Esophagus muscularis mucosa (tissue), 4 donors: ENCODE measurements at regions not wholly inside any gene's neighbourhood (a gene's known extent, or its start where the extent isn't known, plus 50 kb on each side); places are given as distances from the start of the nearest gene placed in this dataset.

Experiments
- DNase-seq: peaks from one replicate; pipeline ENCODE4 v3.0.0-alpha.2; 2017; ENCODE audit errors: extremely low spot score
- H3K27ac ChIP-seq, 4 donors: fragments of 200-600 bp; sonication (generic); replicated peaks in 1 of 4; 1 replicate in 3 of 4; 2 replicates in 1 of 4; pipeline ENCODE4 v1.5.1; 2016 to 2019; ENCODE audit warnings: mild to moderate bottlenecking in 1 of 4
- H3K27me3 ChIP-seq, 4 donors: fragments of 200-600 bp; sonication (generic); one replicate each; pipeline versions ENCODE4 v1.5.1 to v1.6.0; 2016 to 2019
- H3K36me3 ChIP-seq, 4 donors: fragments of 200-600 bp; sonication (generic); one replicate each; pipeline ENCODE4 v1.5.1; 2016 to 2019
- H3K4me1 ChIP-seq, 4 donors: fragments of 200-600 bp; sonication (generic); one replicate each; pipeline ENCODE4 v1.5.1; 2016 to 2019
- H3K4me3 ChIP-seq, 4 donors: fragments of 200-600 bp; sonication (generic); 1 replicate in 2 of 4; 2 replicates in 2 of 4; pipeline ENCODE4 v1.5.1; 2016 to 2019; ENCODE audit warnings: mild to moderate bottlenecking in 4 of 4, moderate library complexity in 1 of 4
- H3K9me3 ChIP-seq, 4 donors: fragments of 200-600 bp; sonication (generic); 1 replicate in 3 of 4; 2 replicates in 1 of 4; pipeline ENCODE4 v1.5.1; 2016 to 2019
- EP300 ChIP-seq: sonication (generic); formaldehyde crosslinking; IDR thresholded peaks from one replicate; pipeline ENCODE4 v1.6.1; 2017; ENCODE audit warnings: antibody characterized with exemption
- POLR2A ChIP-seq: fragments of 450-650 bp; IDR thresholded peaks from one replicate; pipeline ENCODE4 v1.6.1; 2017; ENCODE audit warnings: antibody characterized with exemption, moderate library complexity, mild to moderate bottlenecking, low read depth
- POLR2AphosphoS5 ChIP-seq, 2 donors: sonication (generic); formaldehyde crosslinking; IDR thresholded peaks; one replicate each; pipeline ENCODE4 v1.6.1; 2017; ENCODE audit warnings: antibody characterized with exemption in 2 of 2
- WGBS: methylation state at CpG from one replicate; pipeline ENCODE4 v1.1.5; 2018; 5-methylcytosine and 5-hydroxymethylcytosine counted together
- intact Hi-C: fragments of 100-400 bp; cut with DNase I; formaldehyde crosslinking; loops from one replicate; pipeline ENCODE4 v1.15.1; 2023
- TF ChIP-seq, protein P1 (sequence below), 3 experiments: fragments of 200-600 bp in 2 of 3; fragments of 450-650 bp in 1 of 3; sonication (generic) in 2 of 3; IDR thresholded peaks; one replicate each; pipeline ENCODE4 v1.5.1; 2017 to 2019; ENCODE audit warnings: antibody characterized with exemption in 3 of 3, mild to moderate bottlenecking in 2 of 3, moderate library complexity in 1 of 3

DNA sequence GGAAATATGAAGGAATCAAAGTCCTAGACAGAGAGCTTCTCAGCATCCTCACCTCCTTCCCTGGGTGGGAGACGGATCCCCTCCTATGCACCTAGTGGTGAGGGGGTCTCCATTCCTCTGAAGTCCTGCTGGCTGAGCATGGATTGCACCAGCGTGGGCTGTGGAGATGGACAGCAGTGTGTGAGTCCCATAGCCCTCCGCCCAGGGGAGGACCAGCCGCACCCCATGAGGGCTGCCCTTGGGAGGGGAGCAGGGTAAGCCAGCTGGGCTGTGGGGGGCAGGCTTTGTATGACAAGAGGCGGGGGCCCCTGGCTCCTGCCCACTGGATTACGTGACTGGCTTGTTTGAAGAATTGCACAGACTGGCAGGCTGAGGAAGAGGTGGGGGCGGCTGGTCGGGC lies 768.2 kb downstream of the GALR1 start:
- no peak for TF ChIP-seq POLR2AphosphoS5 (IDR thresholded peaks at IDR 0.05)
- no peak for TF ChIP-seq EP300
- no peak for TF ChIP-seq POLR2A
- TF ChIP-seq, protein P1, sequence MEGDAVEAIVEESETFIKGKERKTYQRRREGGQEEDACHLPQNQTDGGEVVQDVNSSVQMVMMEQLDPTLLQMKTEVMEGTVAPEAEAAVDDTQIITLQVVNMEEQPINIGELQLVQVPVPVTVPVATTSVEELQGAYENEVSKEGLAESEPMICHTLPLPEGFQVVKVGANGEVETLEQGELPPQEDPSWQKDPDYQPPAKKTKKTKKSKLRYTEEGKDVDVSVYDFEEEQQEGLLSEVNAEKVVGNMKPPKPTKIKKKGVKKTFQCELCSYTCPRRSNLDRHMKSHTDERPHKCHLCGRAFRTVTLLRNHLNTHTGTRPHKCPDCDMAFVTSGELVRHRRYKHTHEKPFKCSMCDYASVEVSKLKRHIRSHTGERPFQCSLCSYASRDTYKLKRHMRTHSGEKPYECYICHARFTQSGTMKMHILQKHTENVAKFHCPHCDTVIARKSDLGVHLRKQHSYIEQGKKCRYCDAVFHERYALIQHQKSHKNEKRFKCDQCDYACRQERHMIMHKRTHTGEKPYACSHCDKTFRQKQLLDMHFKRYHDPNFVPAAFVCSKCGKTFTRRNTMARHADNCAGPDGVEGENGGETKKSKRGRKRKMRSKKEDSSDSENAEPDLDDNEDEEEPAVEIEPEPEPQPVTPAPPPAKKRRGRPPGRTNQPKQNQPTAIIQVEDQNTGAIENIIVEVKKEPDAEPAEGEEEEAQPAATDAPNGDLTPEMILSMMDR (IDR thresholded peaks at IDR 0.05) = no peak
- no peak for DNase-seq
- Histone ChIP-seq H3K27me3 (peaks cover 0 to 8% (median 0%) of the 10 kb centered on the region in 4 donors), H3K27ac (no peak overlapping the region), H3K36me3 (no peaks in the 10 kb centered on the region), H3K4me1 (no peaks in the 10 kb centered on the region), H3K9me3 (no peaks in the 10 kb centered on the region), H3K4me3 (no peak overlapping the region)
- WGBS = 56% methylated on average over 1 of the region's 8 CpGs
- intact Hi-C loops = no loop called here

DNA sequence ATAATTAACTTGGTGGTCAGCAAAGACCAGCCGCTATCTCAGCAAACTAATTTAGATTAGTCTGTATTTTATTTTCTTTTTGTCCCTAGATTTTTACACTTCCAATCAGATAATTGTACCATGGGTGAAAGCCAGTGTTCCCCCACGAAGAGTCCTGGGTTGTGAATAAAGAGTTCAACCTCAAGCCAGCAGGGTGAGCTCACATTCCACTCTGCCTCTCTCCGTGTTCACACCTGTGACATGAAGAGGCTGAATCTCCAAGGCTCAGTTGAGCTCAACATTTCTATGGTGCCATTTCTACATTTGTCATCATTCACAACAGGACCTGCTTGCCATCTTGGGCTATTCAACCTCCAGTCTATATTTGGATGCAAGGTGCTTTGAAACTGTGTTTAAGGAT lies 771.5 kb downstream of the GALR1 start:
- no peak overlapping the region for H3K27ac ChIP-seq
- no peaks in the 10 kb centered on the region for H3K9me3 ChIP-seq
- no peak for DNase-seq
- H3K36me3 ChIP-seq = no peaks in the 10 kb centered on the region
- H3K4me3 ChIP-seq = no peak overlapping the region
- intact Hi-C loops = no loop called here
- H3K27me3 ChIP-seq = peaks cover 0 to 8% (median 0%) of the 10 kb centered on the region in 4 donors
- no peaks in the 10 kb centered on the region for H3K4me1 ChIP-seq
- no peak for TF ChIP-seq EP300
- TF ChIP-seq, protein P1 (IDR thresholded peaks at IDR 0.05) = no peak
- 49% methylated on average over 3 of the region's 3 CpGs for WGBS

DNA sequence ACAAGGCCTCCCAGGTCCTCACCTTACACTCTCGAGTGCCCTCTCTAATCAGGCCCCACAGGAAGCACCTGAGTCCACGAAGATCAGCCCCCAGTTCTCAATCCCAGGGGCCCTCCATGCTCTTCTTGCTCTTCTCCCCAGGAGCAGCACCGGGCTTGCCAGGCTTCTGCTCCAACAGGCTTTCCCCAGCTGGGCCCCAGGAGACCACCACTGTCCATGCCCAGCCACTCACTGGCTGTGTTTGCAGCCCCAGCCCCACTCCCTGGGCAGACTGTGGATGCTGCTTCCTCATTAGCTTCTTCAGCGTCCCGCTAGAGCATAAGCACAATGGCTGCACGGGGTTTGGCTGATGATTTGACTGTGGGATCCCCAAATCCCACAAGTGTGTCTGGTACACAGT lies 781.9 kb downstream of the GALR1 start:
- Histone ChIP-seq H3K4me1 (no peaks in the 10 kb centered on the region), H3K4me3 (no peak overlapping the region), H3K9me3 (no peaks in the 10 kb centered on the region), H3K36me3 (no peaks in the 10 kb centered on the region), H3K27me3 (no peaks in the 10 kb centered on the region), H3K27ac (no peak overlapping the region)
- intact Hi-C loops = no loop called here
- DNase-seq = no peak
- no peak for TF ChIP-seq EP300
- TF ChIP-seq, protein P1 (IDR thresholded peaks at IDR 0.05) = no peak
- no peak for TF ChIP-seq POLR2AphosphoS5 (IDR thresholded peaks at IDR 0.05)
- no peak for TF ChIP-seq POLR2A
- WGBS = 72% methylated on average over 6 of the region's 6 CpGs

DNA sequence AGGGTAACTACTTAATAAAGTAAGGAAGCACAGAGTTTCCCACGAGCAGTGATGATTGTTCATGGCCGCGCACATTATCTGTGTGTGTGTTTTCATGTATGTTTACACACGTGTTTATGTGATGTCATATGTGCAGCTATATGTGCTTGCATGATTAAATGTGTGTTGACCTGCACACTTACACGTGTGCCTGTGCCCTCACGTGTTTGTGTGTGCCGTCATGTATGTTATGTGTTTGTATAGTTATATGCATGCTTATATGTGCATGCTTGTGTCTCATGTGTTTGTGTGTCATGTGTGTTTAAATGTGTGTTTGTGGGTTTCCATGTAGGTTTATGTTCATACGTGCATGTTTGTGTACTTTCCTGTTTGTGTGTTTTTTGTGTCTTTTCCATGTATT lies 782.3 kb downstream of the GALR1 start:
- DNase-seq = no peak
- intact Hi-C loops = no loop called here
- Histone ChIP-seq H3K9me3 (no peaks in the 10 kb centered on the region), H3K27ac (no peak overlapping the region), H3K36me3 (no peaks in the 10 kb centered on the region), H3K4me1 (no peaks in the 10 kb centered on the region), H3K4me3 (no peak overlapping the region), H3K27me3 (no peaks in the 10 kb centered on the region)
- no peak for TF ChIP-seq EP300
- TF ChIP-seq POLR2A = no peak
- TF ChIP-seq POLR2AphosphoS5 (IDR thresholded peaks at IDR 0.05) = no peak
- TF ChIP-seq, protein P1 (IDR thresholded peaks at IDR 0.05) = no peak
- 86% methylated on average over 8 of the region's 8 CpGs for WGBS

DNA sequence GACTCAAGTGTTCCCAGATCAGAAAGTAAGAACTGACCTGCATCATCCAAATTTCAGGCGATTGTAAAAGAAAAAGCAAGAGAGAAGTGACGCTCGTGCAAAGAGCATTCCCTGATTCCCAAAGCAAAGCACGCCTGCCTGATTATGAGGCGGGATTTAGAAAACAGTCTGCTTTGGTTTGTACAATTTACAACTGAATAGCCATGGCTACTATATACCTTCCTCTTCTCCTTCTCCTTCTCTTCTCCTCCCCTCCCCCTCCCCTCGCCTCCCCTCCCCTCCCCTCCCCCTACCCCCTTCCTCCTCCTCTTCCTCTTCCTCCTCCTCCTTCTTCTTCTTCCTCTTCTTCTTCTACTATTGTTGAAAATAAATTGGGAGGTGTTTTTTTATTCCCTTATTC lies 782.9 kb downstream of the GALR1 start:
- 78% methylated on average over 6 of the region's 6 CpGs for WGBS
- DNase-seq = no peak
- Histone ChIP-seq H3K27ac (no peak overlapping the region), H3K4me3 (no peak overlapping the region), H3K4me1 (no peaks in the 10 kb centered on the region), H3K9me3 (no peaks in the 10 kb centered on the region), H3K27me3 (no peaks in the 10 kb centered on the region), H3K36me3 (no peaks in the 10 kb centered on the region)
- intact Hi-C loops = no loop called here
- no peak for TF ChIP-seq EP300
- no peak for TF ChIP-seq POLR2AphosphoS5 (IDR thresholded peaks at IDR 0.05)
- TF ChIP-seq POLR2A = no peak
- TF ChIP-seq, protein P1 (IDR thresholded peaks at IDR 0.05) = no peak
